SK-N-SH treated with all-trans-retinoic acid at 6 μM for 48 hours (cell line): ENCODE measurements at regions not wholly inside any gene's neighbourhood (a gene's known extent, or its start where the extent isn't known, plus 50 kb on each side); places are given as distances from the start of the nearest gene placed in this dataset.

ENCODE experiments used
- ATAC-seq: fragments of 200-7000 bp; cut with Tn5 transposase; 3 replicates; pipeline ENCODE4 v1.9.1; 2020; ENCODE audit warnings: mild to moderate bottlenecking, moderate library complexity
- ARNTL ChIP-seq: fragments of 450-650 bp; formaldehyde crosslinking; IDR thresholded peaks from 2 replicates; pipeline ENCODE4 v1.5.0; 2020; ENCODE audit warnings: low read depth, mild to moderate bottlenecking, moderate library complexity, borderline replicate concordance
- BACH2 ChIP-seq: fragments of 250-450 bp; sonication (Bioruptor Pico); IDR thresholded peaks from 2 replicates; pipeline ENCODE4 v1.9.0; 2021; ENCODE audit warnings: mild to moderate bottlenecking, borderline replicate concordance
- CSDC2 ChIP-seq: fragments of 250-450 bp; sonication (Bioruptor Pico); IDR thresholded peaks from 2 replicates; pipeline ENCODE4 v1.5.0; 2020; ENCODE audit warnings: mild to moderate bottlenecking, moderate library complexity
- ESRRG ChIP-seq: fragments of 250-450 bp; sonication (Bioruptor Pico); IDR thresholded peaks from 2 replicates; pipeline ENCODE4 v1.6.1; 2021; ENCODE audit warnings: mild to moderate bottlenecking
- GLIS3 ChIP-seq: fragments of 250-450 bp; sonication (Bioruptor Pico); IDR thresholded peaks from 2 replicates; pipeline ENCODE4 v1.5.0; 2020; ENCODE audit warnings: mild to moderate bottlenecking, moderate library complexity
- ISL1 ChIP-seq: fragments of 250-450 bp; sonication (Bioruptor Pico); IDR thresholded peaks from 2 replicates; pipeline ENCODE4 v2.1.2; 2022; ENCODE audit warnings: mild to moderate bottlenecking, moderate library complexity
- OSR1 ChIP-seq: fragments of 250-450 bp; sonication (Bioruptor Pico); IDR thresholded peaks from 2 replicates; pipeline ENCODE4 v1.8.0; 2022; ENCODE audit warnings: moderate library complexity, mild to moderate bottlenecking, inconsistent platforms
- PPARA ChIP-seq: fragments of 250-450 bp; sonication (Bioruptor Pico); IDR thresholded peaks from 2 replicates; pipeline ENCODE4 v1.5.0; 2020; ENCODE audit warnings: mild to moderate bottlenecking, borderline replicate concordance
- RARB ChIP-seq: fragments of 250-450 bp; sonication (Bioruptor Pico); IDR thresholded peaks from 2 replicates; pipeline ENCODE4 v1.8.0; 2021; ENCODE audit warnings: mild to moderate bottlenecking, moderate library complexity
- SNAI2 ChIP-seq: fragments of 250-450 bp; sonication (Bioruptor Pico); IDR thresholded peaks from 2 replicates; pipeline ENCODE4 v1.5.0; 2020; ENCODE audit warnings: mild to moderate bottlenecking, moderate library complexity
- TCF4 ChIP-seq: fragments of 250-450 bp; sonication (Bioruptor Pico); IDR thresholded peaks from 2 replicates; pipeline ENCODE4 v1.8.0; 2021; ENCODE audit warnings: mild to moderate bottlenecking, moderate library complexity, borderline replicate concordance
- TOX ChIP-seq: fragments of 250-450 bp; sonication (Bioruptor Pico); IDR thresholded peaks from 2 replicates; pipeline ENCODE4 v1.8.0; 2021; ENCODE audit warnings: mild to moderate bottlenecking, moderate library complexity, borderline replicate concordance
- ZFP3 ChIP-seq: fragments of 250-450 bp; sonication (Bioruptor Pico); IDR thresholded peaks from 2 replicates; pipeline ENCODE4 v1.5.0; 2020; ENCODE audit warnings: mild to moderate bottlenecking, moderate library complexity
- ZFP30 ChIP-seq: fragments of 450-650 bp; formaldehyde crosslinking; IDR thresholded peaks from 2 replicates; pipeline ENCODE4 v1.5.0; 2022; ENCODE audit warnings: mild to moderate bottlenecking, moderate library complexity
- ZNF565 ChIP-seq: fragments of 450-650 bp; formaldehyde crosslinking; conservative IDR thresholded peaks from 2 replicates; pipeline ENCODE4 v1.5.0; 2020; ENCODE audit warnings: low read depth, mild to moderate bottlenecking, moderate library complexity
- ZNF70 ChIP-seq: fragments of 450-650 bp; formaldehyde crosslinking; IDR thresholded peaks from 2 replicates; pipeline ENCODE4 v1.5.0; 2020; ENCODE audit warnings: mild to moderate bottlenecking, moderate library complexity
- ZNF8 ChIP-seq: fragments of 450-650 bp; formaldehyde crosslinking; IDR thresholded peaks from 2 replicates; pipeline ENCODE4 v1.5.0; 2020; ENCODE audit warnings: mild to moderate bottlenecking, moderate library complexity
- TF ChIP-seq, protein P1 (sequence below): fragments of 250-450 bp; sonication (Bioruptor Pico); IDR thresholded peaks from 2 replicates; pipeline ENCODE4 v1.8.0; 2021; ENCODE audit warnings: low read depth, mild to moderate bottlenecking, moderate library complexity, borderline replicate concordance
- TF ChIP-seq, protein P2 (sequence below): fragments of 250-450 bp; sonication (Bioruptor Pico); IDR thresholded peaks from 2 replicates; pipeline ENCODE4 v1.5.1; 2020; ENCODE audit warnings: low read depth, mild to moderate bottlenecking, moderate library complexity
- TF ChIP-seq, protein P3 (sequence below): fragments of 250-450 bp; sonication (Bioruptor Pico); IDR thresholded peaks from 2 replicates; pipeline ENCODE4 v1.8.0; 2020; ENCODE audit warnings: mild to moderate bottlenecking, moderate library complexity, borderline replicate concordance
- TF ChIP-seq, protein P4 (sequence below): fragments of 250-450 bp; sonication (Bioruptor Pico); IDR thresholded peaks from 2 replicates; pipeline ENCODE4 v1.5.1; 2021; ENCODE audit warnings: mild to moderate bottlenecking, moderate library complexity
- TF ChIP-seq, protein P5 (sequence below): fragments of 250-450 bp; sonication (Bioruptor Pico); IDR thresholded peaks from 2 replicates; pipeline ENCODE4 v1.5.0; 2020; ENCODE audit warnings: mild to moderate bottlenecking, moderate library complexity

DNA sequence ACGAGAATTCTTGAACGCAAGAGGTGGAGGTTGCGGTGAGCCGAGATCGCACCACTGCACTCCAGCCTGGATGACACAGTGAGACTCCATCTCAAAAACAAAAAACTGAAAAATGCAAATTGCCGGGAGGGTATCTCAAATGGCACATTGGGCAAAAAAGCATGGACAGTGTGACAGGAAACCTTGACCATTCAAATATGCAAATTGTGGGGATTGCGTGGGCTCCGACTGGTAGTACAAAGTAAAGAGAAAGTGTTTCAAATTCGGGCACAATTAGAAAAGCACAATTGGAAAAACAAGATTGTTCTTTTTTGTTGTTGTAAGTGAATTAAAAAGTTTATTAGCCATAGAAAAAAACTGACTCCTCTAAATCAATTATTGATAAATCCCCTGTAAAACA, 56.7 kb upstream of the NUP160 start:
- TF ChIP-seq ZNF565 (CRISPR knock-in tag) (no peak), CSDC2 (no peak), ARNTL (CRISPR knock-in tag) (no peak), ESRRG (no peak), ZFP3 (CRISPR knock-in tag) (no peak), ZNF70 (CRISPR knock-in tag) (no peak), OSR1 (CRISPR knock-in tag) (no peak), PPARA (CRISPR knock-in tag) (no peak), TOX (no peak), GLIS3 (no peak), TCF4 (CRISPR knock-in tag) (no peak), RARB (no peak), ZFP30 (no peak), BACH2 (CRISPR knock-in tag) (no peak), ISL1 (CRISPR knock-in tag) (no peak)
- TF ChIP-seq, protein P1, sequence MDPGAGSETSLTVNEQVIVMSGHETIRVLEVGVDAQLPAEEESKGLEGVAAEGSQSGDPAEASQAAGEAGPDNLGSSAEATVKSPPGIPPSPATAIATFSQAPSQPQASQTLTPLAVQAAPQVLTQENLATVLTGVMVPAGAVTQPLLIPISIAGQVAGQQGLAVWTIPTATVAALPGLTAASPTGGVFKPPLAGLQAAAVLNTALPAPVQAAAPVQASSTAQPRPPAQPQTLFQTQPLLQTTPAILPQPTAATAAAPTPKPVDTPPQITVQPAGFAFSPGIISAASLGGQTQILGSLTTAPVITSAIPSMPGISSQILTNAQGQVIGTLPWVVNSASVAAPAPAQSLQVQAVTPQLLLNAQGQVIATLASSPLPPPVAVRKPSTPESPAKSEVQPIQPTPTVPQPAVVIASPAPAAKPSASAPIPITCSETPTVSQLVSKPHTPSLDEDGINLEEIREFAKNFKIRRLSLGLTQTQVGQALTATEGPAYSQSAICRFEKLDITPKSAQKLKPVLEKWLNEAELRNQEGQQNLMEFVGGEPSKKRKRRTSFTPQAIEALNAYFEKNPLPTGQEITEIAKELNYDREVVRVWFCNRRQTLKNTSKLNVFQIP (CRISPR knock-in tag), result no peak
- TF ChIP-seq, protein P2, sequence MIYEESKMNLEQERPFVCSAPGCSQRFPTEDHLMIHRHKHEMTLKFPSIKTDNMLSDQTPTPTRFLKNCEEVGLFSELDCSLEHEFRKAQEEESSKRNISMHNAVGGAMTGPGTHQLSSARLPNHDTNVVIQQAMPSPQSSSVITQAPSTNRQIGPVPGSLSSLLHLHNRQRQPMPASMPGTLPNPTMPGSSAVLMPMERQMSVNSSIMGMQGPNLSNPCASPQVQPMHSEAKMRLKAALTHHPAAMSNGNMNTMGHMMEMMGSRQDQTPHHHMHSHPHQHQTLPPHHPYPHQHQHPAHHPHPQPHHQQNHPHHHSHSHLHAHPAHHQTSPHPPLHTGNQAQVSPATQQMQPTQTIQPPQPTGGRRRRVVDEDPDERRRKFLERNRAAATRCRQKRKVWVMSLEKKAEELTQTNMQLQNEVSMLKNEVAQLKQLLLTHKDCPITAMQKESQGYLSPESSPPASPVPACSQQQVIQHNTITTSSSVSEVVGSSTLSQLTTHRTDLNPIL, result no peak
- TF ChIP-seq, protein P3, sequence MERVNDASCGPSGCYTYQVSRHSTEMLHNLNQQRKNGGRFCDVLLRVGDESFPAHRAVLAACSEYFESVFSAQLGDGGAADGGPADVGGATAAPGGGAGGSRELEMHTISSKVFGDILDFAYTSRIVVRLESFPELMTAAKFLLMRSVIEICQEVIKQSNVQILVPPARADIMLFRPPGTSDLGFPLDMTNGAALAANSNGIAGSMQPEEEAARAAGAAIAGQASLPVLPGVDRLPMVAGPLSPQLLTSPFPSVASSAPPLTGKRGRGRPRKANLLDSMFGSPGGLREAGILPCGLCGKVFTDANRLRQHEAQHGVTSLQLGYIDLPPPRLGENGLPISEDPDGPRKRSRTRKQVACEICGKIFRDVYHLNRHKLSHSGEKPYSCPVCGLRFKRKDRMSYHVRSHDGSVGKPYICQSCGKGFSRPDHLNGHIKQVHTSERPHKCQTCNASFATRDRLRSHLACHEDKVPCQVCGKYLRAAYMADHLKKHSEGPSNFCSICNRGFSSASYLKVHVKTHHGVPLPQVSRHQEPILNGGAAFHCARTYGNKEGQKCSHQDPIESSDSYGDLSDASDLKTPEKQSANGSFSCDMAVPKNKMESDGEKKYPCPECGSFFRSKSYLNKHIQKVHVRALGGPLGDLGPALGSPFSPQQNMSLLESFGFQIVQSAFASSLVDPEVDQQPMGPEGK (CRISPR knock-in tag), result no peak
- TF ChIP-seq, protein P4, sequence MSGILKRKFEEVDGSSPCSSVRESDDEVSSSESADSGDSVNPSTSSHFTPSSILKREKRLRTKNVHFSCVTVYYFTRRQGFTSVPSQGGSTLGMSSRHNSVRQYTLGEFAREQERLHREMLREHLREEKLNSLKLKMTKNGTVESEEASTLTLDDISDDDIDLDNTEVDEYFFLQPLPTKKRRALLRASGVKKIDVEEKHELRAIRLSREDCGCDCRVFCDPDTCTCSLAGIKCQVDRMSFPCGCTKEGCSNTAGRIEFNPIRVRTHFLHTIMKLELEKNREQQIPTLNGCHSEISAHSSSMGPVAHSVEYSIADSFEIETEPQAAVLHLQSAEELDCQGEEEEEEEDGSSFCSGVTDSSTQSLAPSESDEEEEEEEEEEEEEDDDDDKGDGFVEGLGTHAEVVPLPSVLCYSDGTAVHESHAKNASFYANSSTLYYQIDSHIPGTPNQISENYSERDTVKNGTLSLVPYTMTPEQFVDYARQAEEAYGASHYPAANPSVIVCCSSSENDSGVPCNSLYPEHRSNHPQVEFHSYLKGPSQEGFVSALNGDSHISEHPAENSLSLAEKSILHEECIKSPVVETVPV (CRISPR knock-in tag), result no peak
- TF ChIP-seq, protein P5, sequence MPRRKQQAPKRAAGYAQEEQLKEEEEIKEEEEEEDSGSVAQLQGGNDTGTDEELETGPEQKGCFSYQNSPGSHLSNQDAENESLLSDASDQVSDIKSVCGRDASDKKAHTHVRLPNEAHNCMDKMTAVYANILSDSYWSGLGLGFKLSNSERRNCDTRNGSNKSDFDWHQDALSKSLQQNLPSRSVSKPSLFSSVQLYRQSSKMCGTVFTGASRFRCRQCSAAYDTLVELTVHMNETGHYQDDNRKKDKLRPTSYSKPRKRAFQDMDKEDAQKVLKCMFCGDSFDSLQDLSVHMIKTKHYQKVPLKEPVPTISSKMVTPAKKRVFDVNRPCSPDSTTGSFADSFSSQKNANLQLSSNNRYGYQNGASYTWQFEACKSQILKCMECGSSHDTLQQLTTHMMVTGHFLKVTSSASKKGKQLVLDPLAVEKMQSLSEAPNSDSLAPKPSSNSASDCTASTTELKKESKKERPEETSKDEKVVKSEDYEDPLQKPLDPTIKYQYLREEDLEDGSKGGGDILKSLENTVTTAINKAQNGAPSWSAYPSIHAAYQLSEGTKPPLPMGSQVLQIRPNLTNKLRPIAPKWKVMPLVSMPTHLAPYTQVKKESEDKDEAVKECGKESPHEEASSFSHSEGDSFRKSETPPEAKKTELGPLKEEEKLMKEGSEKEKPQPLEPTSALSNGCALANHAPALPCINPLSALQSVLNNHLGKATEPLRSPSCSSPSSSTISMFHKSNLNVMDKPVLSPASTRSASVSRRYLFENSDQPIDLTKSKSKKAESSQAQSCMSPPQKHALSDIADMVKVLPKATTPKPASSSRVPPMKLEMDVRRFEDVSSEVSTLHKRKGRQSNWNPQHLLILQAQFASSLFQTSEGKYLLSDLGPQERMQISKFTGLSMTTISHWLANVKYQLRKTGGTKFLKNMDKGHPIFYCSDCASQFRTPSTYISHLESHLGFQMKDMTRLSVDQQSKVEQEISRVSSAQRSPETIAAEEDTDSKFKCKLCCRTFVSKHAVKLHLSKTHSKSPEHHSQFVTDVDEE (CRISPR knock-in tag), result no peak
- no peak for ATAC-seq

DNA sequence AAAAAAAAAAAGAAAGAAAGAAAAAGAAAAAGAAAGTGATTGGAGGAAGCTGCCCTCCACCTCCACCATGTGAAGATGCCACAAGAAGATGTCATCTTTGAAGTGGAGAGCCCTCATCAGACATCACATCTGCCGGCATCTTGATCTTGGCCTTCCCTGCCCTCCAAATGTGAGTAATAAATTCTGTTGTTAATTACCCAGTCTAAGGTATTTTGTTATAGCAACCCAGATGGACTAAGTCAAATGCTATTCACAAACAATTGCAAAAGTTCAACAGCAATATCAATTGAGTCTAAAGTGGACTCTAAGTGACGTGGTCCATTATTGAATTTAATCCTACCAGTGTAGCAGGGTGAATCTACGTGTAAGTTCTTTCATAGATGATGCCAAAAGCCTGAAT, 55.9 kb upstream of the NUP160 start:
- no peak for ATAC-seq
- TF ChIP-seq TCF4 (CRISPR knock-in tag) (no peak), ZNF8 (no peak), ZFP3 (CRISPR knock-in tag) (no peak), GLIS3 (no peak), ZNF70 (CRISPR knock-in tag) (no peak)
- TF ChIP-seq, protein P2, result no peak

DNA sequence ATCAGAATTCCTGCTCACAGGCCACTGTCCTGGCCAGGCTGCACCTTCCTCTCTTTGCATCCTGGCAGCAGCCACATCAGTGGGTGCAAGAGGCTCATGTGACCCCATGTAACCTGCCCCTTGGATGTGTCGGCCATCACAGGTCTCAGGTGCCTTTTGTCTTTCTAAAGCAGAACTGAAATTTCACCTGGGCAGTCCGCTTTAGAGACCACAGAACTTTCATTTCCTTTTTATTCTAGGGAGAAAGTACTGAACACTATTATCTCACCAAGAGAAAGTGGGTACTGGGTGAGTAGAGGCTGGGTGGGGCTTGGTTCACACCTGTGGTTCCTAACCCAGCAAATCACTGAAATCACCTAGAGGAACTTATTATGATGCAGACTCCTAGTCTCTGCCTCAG, 51.7 kb upstream of the NUP160 start:
- no peak for TF ChIP-seq SNAI2
- TF ChIP-seq PPARA (CRISPR knock-in tag), result no peak
- no peak for TF ChIP-seq RARB
- no peak for ATAC-seq
